GM12878 (cell line): ENCODE measurements at regions not wholly inside any gene's neighbourhood (a gene's known extent, or its start where the extent isn't known, plus 50 kb on each side); places are given as distances from the start of the nearest gene placed in this dataset.

Experiments
- ATAC-seq: fragments of 200-7000 bp; cut with Tn5 transposase; 3 replicates; pipeline ENCODE4 v1.9.1; 2020; ENCODE audit warnings: mild to moderate bottlenecking, moderate library complexity
- BruUV-seq: library from RNA; stranded (reverse); fragments of 400-500 nt; replicated peaks from 2 replicates; lab custom pipeline; 2021; lab: Mats Ljungman, UMichigan
- CTCF ChIA-PET: fragments of 300-600 bp; sonication (Branson Sonifier 250); formaldehyde crosslinking; extraction: SDS; loops from one replicate; lab custom pipeline; 2021; ENCODE audit warnings: inconsistent platforms; lab: Yijun Ruan, JAX
- POLR2A ChIA-PET: fragments of 350-600 bp; formaldehyde crosslinking; extraction: SDS; loops from one replicate; lab custom pipeline; 2021; ENCODE audit warnings: inconsistent platforms; lab: Charles Lee
- RAD21 ChIA-PET: fragments of 300-600 bp; sonication (Branson Sonifier 250); formaldehyde crosslinking; loops from one replicate; lab custom pipeline; 2023; ENCODE audit warnings: antibody characterized with exemption; ENCODE audit not compliant: unreplicated experiment; lab: Charles Lee
- SMC1A ChIA-PET: fragments of 300-600 bp; sonication (Branson Sonifier 250); formaldehyde crosslinking; loops from one replicate; lab custom pipeline; 2023; ENCODE audit not compliant: unreplicated experiment, uncharacterized antibody; lab: Charles Lee
- DNase-seq: peaks from one replicate; pipeline ENCODE4 v3.0.0-alpha.2; 2011; ENCODE audit warnings: low read depth, low spot score
- FAIRE-seq: peaks from 3 replicates; lab custom pipeline; 2011; peaks lifted over from hg19 to GRCh38; lab: Jason Lieb, UNC
- H2AFZ ChIP-seq: 2 replicates; pipeline ENCODE4 v1.6.0; 2011; ENCODE audit warnings: low read depth, low read length, control low read depth; ENCODE audit not compliant: control insufficient read depth
- H3K27ac ChIP-seq: 2 replicates; pipeline ENCODE4 v1.5.1; 2011; ENCODE audit warnings: control low read depth; ENCODE audit not compliant: control insufficient read depth, insufficient read depth
- H3K27me3 ChIP-seq, 2 experiments: replicated peaks in 1 of 2; 2 replicates each; pipeline versions ENCODE4 v1.6.0 to v1.6.1; 2011; ENCODE audit warnings: low read length in 1 of 2; ENCODE audit not compliant: control insufficient read depth in 2 of 2, insufficient read depth in 2 of 2
- H3K36me3 ChIP-seq, 2 experiments: 2 replicates each; pipeline ENCODE4 v1.5.1; 2011; ENCODE audit warnings: low read length in 1 of 2; ENCODE audit not compliant: control insufficient read depth in 2 of 2, insufficient read depth in 2 of 2
- H3K4me1 ChIP-seq: 2 replicates; pipeline ENCODE4 v1.6.1; 2011; ENCODE audit warnings: mild to moderate bottlenecking, low read length, moderate library complexity, mixed read lengths; ENCODE audit not compliant: control insufficient read depth, insufficient read depth
- H3K4me2 ChIP-seq: 2 replicates; pipeline ENCODE4 v1.6.0; 2011; ENCODE audit warnings: control low read depth; ENCODE audit not compliant: control insufficient read depth, insufficient read depth
- H3K4me3 ChIP-seq: fragments of 200-600 bp; sonication (generic); 2 replicates; pipeline ENCODE4 v1.5.1; 2016
- H3K79me2 ChIP-seq: 2 replicates; pipeline ENCODE4 v1.6.0; 2011; ENCODE audit warnings: low read length; ENCODE audit not compliant: control insufficient read depth, insufficient read depth
- H3K9ac ChIP-seq: 2 replicates; pipeline ENCODE4 v1.8.0; 2011; ENCODE audit warnings: low read length, control low read depth, mixed read lengths; ENCODE audit not compliant: control insufficient read depth, insufficient read depth
- H3K9me3 ChIP-seq: replicated peaks from 3 replicates; pipeline ENCODE4 v1.5.1; 2011; ENCODE audit warnings: mild to moderate bottlenecking, low read length; ENCODE audit not compliant: control insufficient read depth, insufficient read depth
- H4K20me1 ChIP-seq: 2 replicates; pipeline ENCODE4 v1.6.0; 2011; ENCODE audit not compliant: control insufficient read depth, insufficient read depth
- BCL3 ChIP-seq: IDR thresholded peaks from 2 replicates; pipeline ENCODE4 v1.6.1; 2011; ENCODE audit warnings: borderline replicate concordance, low read depth, mild to moderate bottlenecking, moderate library complexity, low read length; ENCODE audit not compliant: insufficient read depth, poor library complexity, severe bottlenecking
- CEBPB ChIP-seq, 2 experiments: fragments of 150-350 bp in 1 of 2; IDR thresholded peaks; 2 replicates each; pipeline ENCODE4 v1.6.1; 2012 to 2014; ENCODE audit warnings: low read depth in 2 of 2, low read length in 2 of 2, borderline replicate concordance in 1 of 2, inconsistent platforms in 1 of 2
- EGR1 ChIP-seq, 2 experiments: IDR thresholded peaks; 1 replicate in 1 of 2; 2 replicates in 1 of 2; pipeline ENCODE4 v1.6.1; 2011 to 2012; ENCODE audit warnings: low read depth in 2 of 2, low read length in 2 of 2, borderline replicate concordance in 1 of 2, mild to moderate bottlenecking in 1 of 2, moderate library complexity in 1 of 2
- IRF4 ChIP-seq: IDR thresholded peaks from 2 replicates; pipeline ENCODE4 v1.6.1; 2011; ENCODE audit warnings: low read depth, low read length
- MLLT1 ChIP-seq: fragments of 450-650 bp; IDR thresholded peaks from 2 replicates; pipeline ENCODE4 v1.6.1; 2016; ENCODE audit warnings: mild to moderate bottlenecking
- NFXL1 ChIP-seq: fragments of 450-650 bp; IDR thresholded peaks from 2 replicates; pipeline ENCODE4 v1.6.1; 2017; ENCODE audit warnings: antibody characterized with exemption, mild to moderate bottlenecking, borderline replicate concordance
- SREBF1 ChIP-seq: IDR thresholded peaks from 2 replicates; pipeline ENCODE4 v1.6.1; 2012; ENCODE audit warnings: mild to moderate bottlenecking, low read length
- SRF ChIP-seq, 2 experiments: IDR thresholded peaks; 2 replicates each; pipeline ENCODE4 v1.6.1; 2011; ENCODE audit warnings: low read depth in 2 of 2, low read length in 2 of 2, mild to moderate bottlenecking in 1 of 2, moderate library complexity in 1 of 2
- SUPT20H ChIP-seq: IDR thresholded peaks from 2 replicates; pipeline ENCODE4 v1.6.1; 2011; ENCODE audit warnings: low read depth, mild to moderate bottlenecking, low read length, moderate library complexity, borderline replicate concordance; ENCODE audit not compliant: control insufficient read depth
- TCF12 ChIP-seq: IDR thresholded peaks from 2 replicates; pipeline ENCODE4 v1.6.1; 2011; ENCODE audit warnings: low read depth, mild to moderate bottlenecking, low read length
- WGBS: methylation state at CpG from one replicate; pipeline ENCODE4 v1.1.6; 2016; ENCODE audit warnings: low lambda C conversion rate; ENCODE audit not compliant: insufficient replicate concordance, insufficient coverage; ENCODE audit errors: missing lambda C conversion rate; 5-methylcytosine and 5-hydroxymethylcytosine counted together
- in situ Hi-C: fragments of 300-500 bp; cut with MboI; formaldehyde crosslinking; loops from 9 replicates; pipeline ENCODE4 v1.14.3; 2018; ENCODE audit warnings: mixed read lengths
- intact Hi-C: fragments of 100-400 bp; cut with micrococcal nuclease; formaldehyde crosslinking; loops from one replicate; pipeline ENCODE4 v1.14.2; 2022; ENCODE audit not compliant: unreplicated experiment

- POLR2A ChIA-PET: no interaction called here
- intact Hi-C loops (no loop called here), in situ Hi-C loops (no loop called here)
- no peak overlapping the region for H3K9ac ChIP-seq
- no peaks in the 10 kb centered on the region for H4K20me1 ChIP-seq
- no peaks in the 10 kb centered on the region for H3K27me3 ChIP-seq
- H3K4me2 ChIP-seq: no peak overlapping the region
- no peaks in the 10 kb centered on the region for H3K36me3 ChIP-seq
- no peak for FAIRE-seq
- RAD21 ChIA-PET: no interaction called here
- H3K79me2 ChIP-seq: no peaks in the 10 kb centered on the region
- TF ChIP-seq SREBF1 (no peak), NFXL1 (no peak), TCF12 (no peak), SUPT20H (no peak), BCL3 (no peak), SRF (IDR thresholded peaks at IDR 0.05; ENCODE audit: low read depth in 2 of 2, low read length in 2 of 2) (no peak), IRF4 (no peak), EGR1 (IDR thresholded peaks at IDR 0.05; ENCODE audit: borderline replicate concordance in 1 of 2, low read depth in 2 of 2, low read length in 2 of 2) (no peak), CEBPB (IDR thresholded peaks at IDR 0.05; ENCODE audit: borderline replicate concordance in 1 of 2, low read depth in 2 of 2, low read length in 2 of 2) (no peak), MLLT1 (no peak)
- CTCF ChIA-PET: no interaction called here
- SMC1A ChIA-PET: no interaction called here
- H3K9me3 ChIP-seq: no peaks in the 10 kb centered on the region
- no peak overlapping the region for H3K27ac ChIP-seq
- 38% methylated on average over 11 of the region's 11 CpGs for WGBS
- no peak for ATAC-seq
- H2AFZ ChIP-seq: no peak overlapping the region
- no peak for DNase-seq
- H3K4me1 ChIP-seq: no peaks in the 10 kb centered on the region
- no peak overlapping the region for H3K4me3 ChIP-seq
- no TSS peak for BruUV-seq
These were observed 258.6 kb downstream of the PMP22 start for GRCh38 chr17:15006421-15007128.
